ENCODE measurements at regions not wholly inside any gene's neighbourhood (a gene's known extent, or its start where the extent isn't known, plus 50 kb on each side); places are given as distances from the start of the nearest gene placed in this dataset.
"Not testable (repeated sequence)": the region's sequence is repeated elsewhere in the genome, so short reads cannot be mapped to it uniquely, and the experiment has no call there.

DNA sequence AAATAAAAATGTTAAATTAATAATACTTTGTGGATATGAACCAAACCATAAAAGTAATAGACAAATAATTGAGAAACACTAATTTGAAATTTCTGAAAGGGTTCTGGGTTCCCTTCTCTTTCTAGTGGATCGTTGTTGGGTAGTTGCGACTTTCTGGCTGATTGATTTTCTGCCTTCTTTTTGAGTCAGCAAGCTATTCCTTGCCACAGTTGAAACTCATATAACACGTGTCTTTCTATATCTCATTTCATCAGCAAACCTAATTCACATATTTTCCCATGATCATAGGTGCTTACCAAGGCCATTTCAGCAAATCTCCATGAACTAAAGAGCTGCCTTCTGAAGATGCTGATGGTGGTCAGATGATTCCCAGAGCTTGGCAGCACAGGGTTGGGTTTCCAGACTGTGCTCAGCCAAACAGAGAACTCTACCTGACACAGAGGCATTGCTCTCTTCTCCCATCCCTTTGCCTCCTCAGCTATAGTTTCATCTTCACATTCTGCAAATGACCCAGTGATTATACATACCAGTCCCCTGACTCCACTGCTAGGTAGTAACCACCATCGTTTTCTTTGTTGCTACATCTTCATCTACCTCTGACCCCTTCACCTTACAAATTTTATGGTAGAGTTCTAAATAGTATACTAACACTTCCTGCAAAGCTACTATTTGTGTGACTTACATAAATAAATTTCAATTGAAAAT lies 383.9 kb upstream of the DPH6 start:
- DNase-seq (ENCODE audit: low read depth): no peak

GRCh38 chr15:35931799-35932341 lies 385.9 kb upstream of the DPH6 start:
- no peak for DNase-seq (ENCODE audit: low read depth)

- no peak for DNase-seq (ENCODE audit: low read depth)
These were observed 386.6 kb upstream of the DPH6 start for GRCh38 chr15:35932531-35932930.

- DNase-seq (ENCODE audit: low read depth): no peak
These were observed 387.6 kb upstream of the DPH6 start for GRCh38 chr15:35933531-35933930.

DNA sequence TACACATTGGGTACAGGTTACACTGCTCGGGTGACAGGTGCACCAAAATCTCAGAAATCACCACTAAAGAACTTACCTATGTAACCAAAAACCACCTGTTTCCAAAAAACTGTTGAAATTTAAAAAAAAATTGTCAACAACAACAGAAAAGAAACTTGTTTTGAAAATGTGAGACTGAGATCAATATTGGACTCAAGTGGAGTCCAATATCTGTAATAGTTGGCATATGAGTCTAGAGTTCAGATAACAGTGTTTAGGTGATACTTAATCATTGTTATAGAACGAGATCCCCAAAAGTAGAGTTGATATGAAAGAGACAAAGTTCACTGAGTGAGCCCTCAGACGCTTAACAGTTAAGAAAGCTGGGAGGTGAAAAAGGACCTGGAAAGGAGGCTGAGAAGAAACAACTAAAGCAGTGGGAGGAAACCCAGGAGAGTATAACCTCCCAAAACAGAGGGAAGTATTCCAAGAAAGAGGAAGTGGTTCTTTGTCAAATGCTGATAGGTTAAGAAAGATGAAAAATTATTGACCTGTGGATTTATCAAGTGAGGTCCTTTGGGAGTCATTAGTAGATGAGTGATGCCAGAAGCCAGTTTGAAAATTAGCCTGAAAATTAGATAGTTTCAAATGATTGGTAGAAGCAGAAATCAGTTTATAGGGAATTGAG lies 388.6 kb upstream of the DPH6 start:
- no peak for DNase-seq (ENCODE audit: low read depth)

GRCh38 chr15:35936284-35936683 lies 390.3 kb upstream of the DPH6 start:
- DNase-seq (ENCODE audit: low read depth): no peak

DNA sequence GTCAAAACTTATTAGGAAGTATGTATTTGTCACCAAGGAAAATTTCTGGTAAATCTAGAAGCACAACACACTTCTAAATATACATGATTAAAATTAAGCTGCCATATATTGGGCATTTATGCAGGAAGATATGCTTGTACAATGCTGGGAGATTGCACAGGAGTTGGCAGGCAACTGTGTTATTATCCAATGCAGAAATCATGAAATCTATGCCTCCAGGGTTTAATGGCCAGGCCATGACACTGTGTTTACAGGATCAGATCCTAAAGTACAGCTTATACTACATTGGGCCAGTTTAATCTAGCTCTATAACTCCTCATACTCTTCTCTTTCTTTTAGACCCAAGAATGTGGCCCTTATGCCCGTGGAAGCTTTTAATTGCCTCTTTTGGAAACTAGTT lies 391.4 kb upstream of the DPH6 start:
- DNase-seq (ENCODE audit: low read depth): peak; percentile 9

DNA sequence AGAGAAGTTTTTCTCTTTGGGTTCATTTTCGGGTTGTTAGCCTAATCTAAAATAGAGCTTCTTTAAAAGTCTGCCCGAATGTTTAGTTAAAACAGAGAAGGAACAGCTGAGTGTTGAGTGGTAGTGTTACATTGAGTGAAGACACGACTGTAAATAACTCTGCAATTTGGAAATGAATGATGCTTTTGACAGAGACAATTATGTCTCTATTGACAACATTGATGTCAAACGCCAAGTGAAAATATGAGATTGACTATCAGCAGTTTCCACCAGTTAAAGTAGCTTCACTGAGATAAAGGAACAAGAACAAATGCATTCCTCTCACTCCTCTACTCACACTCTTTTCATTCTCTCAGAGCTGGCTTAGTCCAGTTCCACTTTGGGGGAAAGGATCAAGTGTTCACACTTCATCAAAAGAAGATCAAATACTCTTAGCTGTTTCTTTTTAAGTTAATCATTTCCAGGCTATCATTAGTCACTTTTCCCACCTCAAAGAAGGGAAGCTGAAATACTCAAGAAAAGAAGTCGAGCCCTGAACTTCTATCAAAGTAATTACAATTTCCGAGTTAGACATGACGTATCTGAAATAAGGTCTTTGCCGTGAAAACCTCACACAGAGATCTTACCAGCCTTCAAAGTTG lies 399.1 kb upstream of the DPH6 start:
- DNase-seq (ENCODE audit: low read depth): no peak

GRCh38 chr15:35953424-35953823 lies 407.5 kb upstream of the DPH6 start:
- DNase-seq (ENCODE audit: low read depth): no peak

DNA sequence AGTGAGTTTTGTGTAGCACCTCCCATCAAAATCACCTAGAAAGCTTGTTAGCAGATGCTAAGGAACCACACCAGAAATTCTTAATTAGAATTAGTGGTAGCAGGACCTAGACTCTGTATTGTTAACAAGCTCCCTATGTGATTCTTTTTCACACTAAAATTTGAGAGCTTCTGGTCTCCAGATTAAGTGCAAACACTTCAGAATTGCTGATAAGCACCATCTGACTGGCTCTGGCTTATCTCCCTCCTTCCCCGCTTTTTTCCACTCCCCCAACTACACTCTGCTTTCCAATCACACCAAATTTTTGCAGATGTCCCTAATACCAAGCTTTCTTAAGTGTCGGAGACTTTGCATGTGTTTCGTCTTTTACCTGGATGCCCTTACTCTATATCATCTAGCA lies 410.1 kb upstream of the DPH6 start:
- DNase-seq (ENCODE audit: low read depth): no peak

- peak; percentile 1 for DNase-seq (ENCODE audit: low read depth)
These were observed 412.1 kb upstream of the DPH6 start for GRCh38 chr15:35958021-35958420.

DNA sequence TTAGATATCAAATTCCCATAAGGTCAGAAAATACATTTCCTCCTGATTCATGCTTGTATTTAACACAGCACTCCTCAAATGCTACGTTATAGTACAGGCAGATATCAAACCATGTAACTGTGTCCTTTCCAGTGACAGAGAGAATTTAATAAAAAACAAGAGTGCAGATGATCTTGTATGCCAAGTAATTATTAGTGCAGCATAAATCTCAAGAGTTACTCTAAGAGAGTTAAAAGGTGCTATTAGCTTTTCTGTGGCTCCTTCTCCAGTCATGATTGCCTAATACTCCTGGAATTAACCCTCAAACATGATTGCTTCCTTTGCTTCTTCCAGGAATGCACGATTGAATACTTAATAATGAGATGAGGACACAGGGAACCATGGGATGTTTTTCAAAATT lies 413.0 kb upstream of the DPH6 start:
- DNase-seq (ENCODE audit: low read depth): no peak

GRCh38 chr15:35963326-35963725 lies 417.4 kb upstream of the DPH6 start:
- peak; percentile 64 for DNase-seq (ENCODE audit: low read depth)

DNA sequence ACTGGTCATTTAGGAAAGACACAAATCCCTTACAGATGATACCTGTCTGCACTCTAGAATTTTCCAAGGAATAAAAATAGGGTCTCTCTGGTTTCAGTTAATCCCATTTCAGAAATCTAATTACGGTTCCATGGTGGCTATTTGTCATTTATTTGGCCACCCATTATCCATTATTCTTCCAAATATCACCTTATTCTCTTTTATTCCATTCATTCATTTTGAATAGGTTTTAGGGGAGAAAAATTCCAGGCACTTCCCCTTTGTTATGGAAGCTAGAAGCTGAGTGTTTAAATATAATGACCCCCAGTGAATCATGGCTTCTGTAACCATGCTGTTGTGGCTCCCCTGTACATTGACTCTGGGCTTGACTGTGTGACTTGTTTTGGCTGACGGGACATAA lies 420.8 kb upstream of the DPH6 start:
- no peak for DNase-seq (ENCODE audit: low read depth)

DNA sequence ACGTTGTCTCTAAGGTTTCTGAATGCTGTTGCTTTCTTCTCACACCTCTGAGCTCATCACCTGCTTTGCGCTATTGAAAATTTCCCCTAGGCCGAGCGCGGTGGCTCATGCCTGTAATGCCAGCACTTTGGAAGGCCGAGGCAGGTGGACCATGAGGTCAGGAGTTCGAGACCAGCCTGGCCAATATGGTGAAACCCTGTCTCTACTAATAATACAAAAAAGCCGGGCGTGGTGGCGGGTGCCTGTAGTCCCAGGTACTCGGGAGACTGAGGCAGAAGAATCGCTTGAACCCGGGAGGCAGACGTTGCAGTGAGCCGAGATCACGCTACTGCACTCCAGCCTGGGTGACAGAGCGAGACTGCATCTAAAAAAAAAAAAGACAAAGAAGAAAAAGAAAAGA lies 422.0 kb upstream of the DPH6 start:
- DNase-seq (ENCODE audit: low read depth): not testable (repeated sequence)

GRCh38 chr15:35973029-35973428 lies 427.1 kb upstream of the DPH6 start:
- DNase-seq (ENCODE audit: low read depth): no peak

- DNase-seq (ENCODE audit: low read depth): no peak
These were observed 428.1 kb upstream of the DPH6 start for GRCh38 chr15:35974052-35974451.

DNA sequence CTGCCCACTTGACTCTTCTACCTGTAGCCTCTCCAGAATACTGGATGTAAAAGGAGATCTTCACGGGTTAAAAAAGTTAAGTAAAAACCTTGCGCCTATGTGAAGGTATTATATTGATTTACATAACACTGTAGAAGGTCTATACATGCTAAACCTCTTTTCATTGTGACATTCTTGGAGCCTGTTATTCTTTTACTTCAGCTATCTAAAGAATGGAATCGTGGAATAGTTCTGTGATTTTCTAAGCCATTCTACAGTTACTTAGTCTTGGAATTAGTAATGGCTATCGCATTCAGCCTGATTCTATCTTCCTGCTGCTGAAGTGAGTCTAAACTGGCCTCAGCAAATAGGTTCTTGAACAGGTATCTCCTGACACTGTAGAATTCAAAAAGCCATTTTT lies 430.0 kb upstream of the DPH6 start:
- DNase-seq (ENCODE audit: low read depth): no peak

- DNase-seq (ENCODE audit: low read depth): no peak
These were observed 433.6 kb upstream of the DPH6 start for GRCh38 chr15:35979608-35980007.

DNA sequence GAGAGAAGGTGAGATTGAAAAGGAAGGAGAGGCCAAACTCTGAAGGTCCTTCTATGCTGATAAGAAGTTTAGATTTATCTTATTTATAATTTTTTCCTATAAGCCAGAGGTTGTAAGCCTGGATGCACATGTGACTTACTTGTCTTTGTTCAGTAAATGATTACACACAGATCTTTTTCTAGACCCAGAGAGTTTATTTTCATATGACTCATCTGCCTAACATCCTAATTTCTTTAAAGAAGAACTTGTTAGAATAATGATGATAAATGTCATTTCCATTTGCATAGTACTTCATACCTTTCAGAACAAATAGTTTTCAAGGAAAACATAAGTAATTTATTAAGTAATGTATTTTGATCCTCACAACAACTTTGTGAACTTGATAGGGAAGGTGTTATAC lies 434.8 kb upstream of the DPH6 start:
- peak; percentile 19 for DNase-seq (ENCODE audit: low read depth)

- DNase-seq (ENCODE audit: low read depth): no peak
These were observed 440.3 kb upstream of the DPH6 start for GRCh38 chr15:35986191-35986721.

- DNase-seq (ENCODE audit: low read depth): no peak
These were observed 441.1 kb upstream of the DPH6 start for GRCh38 chr15:35987056-35987455.

GRCh38 chr15:35991386-35991785 lies 445.4 kb upstream of the DPH6 start:
- no peak for DNase-seq (ENCODE audit: low read depth)

Data from fibroblast of gingiva (primary cell).